Stimulated activated CD4-positive, alpha-beta T cell treated with anti-CD3 and anti-CD28 coated beads, Interleukin-15, amount 100 ng/mL, for 24 hours (primary cell): ENCODE measurements at regions not wholly inside any gene's neighbourhood (a gene's known extent, or its start where the extent isn't known, plus 50 kb on each side); places are given as distances from the start of the nearest gene placed in this dataset.
"Not testable (repeated sequence)": the region's sequence is repeated elsewhere in the genome, so short reads cannot be mapped to it uniquely, and the experiment has no call there.

Experiments used
- DNase-seq: peaks from one replicate; pipeline ENCODE4 v3.0.0-alpha.2; 2020

- no peak for DNase-seq
These were observed 364.2 kb upstream of the CNTN3 start for GRCh38 chr3:74978684-74979083.

- DNase-seq, result not testable (repeated sequence)
These were observed 370.8 kb upstream of the CNTN3 start for GRCh38 chr3:74985028-74985904.

GRCh38 chr3:74988095-74988494, 373.6 kb upstream of the CNTN3 start:
- no peak for DNase-seq

- no peak for DNase-seq
These were observed 378.4 kb upstream of the CNTN3 start for GRCh38 chr3:74992898-74993297.

- DNase-seq, result no peak
These were observed 386.9 kb upstream of the CNTN3 start for GRCh38 chr3:75001330-75001729.

GRCh38 chr3:75012791-75013331, 398.4 kb upstream of the CNTN3 start:
- no peak for DNase-seq

- DNase-seq, result no peak
These were observed 399.5 kb upstream of the CNTN3 start for GRCh38 chr3:75014008-75014407.

GRCh38 chr3:75015280-75015679, 400.8 kb upstream of the CNTN3 start:
- DNase-seq, result no peak

- DNase-seq, result no peak
These were observed 420.7 kb upstream of the CNTN3 start for GRCh38 chr3:75035146-75035545.

- no peak for DNase-seq
These were observed 428.5 kb upstream of the CNTN3 start for GRCh38 chr3:75042941-75043340.

GRCh38 chr3:75048650-75049049, 434.2 kb upstream of the CNTN3 start:
- no peak for DNase-seq

GRCh38 chr3:75049533-75049932, 435.1 kb upstream of the CNTN3 start:
- no peak for DNase-seq

GRCh38 chr3:75059120-75059519, 444.7 kb upstream of the CNTN3 start:
- no peak for DNase-seq

GRCh38 chr3:75061806-75062205, 447.3 kb upstream of the CNTN3 start:
- DNase-seq, result no peak

- no peak for DNase-seq
These were observed 460.7 kb upstream of the CNTN3 start for GRCh38 chr3:75075158-75075557.

- no peak for DNase-seq
These were observed 462.0 kb upstream of the CNTN3 start for GRCh38 chr3:75076481-75076880.

GRCh38 chr3:75078290-75078689, 463.8 kb upstream of the CNTN3 start:
- no peak for DNase-seq

- no peak for DNase-seq
These were observed 468.4 kb upstream of the CNTN3 start for GRCh38 chr3:75082845-75083244.

- DNase-seq, result no peak
These were observed 475.4 kb upstream of the CNTN3 start for GRCh38 chr3:75089841-75090240.

GRCh38 chr3:75101329-75102147, 487.1 kb upstream of the CNTN3 start:
- no peak for DNase-seq

GRCh38 chr3:75110741-75111140, 496.3 kb upstream of the CNTN3 start:
- no peak for DNase-seq

GRCh38 chr3:75115695-75116094, 501.2 kb upstream of the CNTN3 start:
- no peak for DNase-seq

GRCh38 chr3:75118779-75119178, 504.3 kb upstream of the CNTN3 start:
- DNase-seq, result no peak

GRCh38 chr3:75126556-75126955, 512.1 kb upstream of the CNTN3 start:
- no peak for DNase-seq
